GM12891 (cell line): ENCODE measurements at regions not wholly inside any gene's neighbourhood (a gene's known extent, or its start where the extent isn't known, plus 50 kb on each side); places are given as distances from the start of the nearest gene placed in this dataset.

Experiments
- POLR2A ChIP-seq: IDR thresholded peaks from 2 replicates; pipeline ENCODE4 v1.6.1; 2011; ENCODE audit warnings: low read depth, low read length, control low read depth
- POLR2AphosphoS5 ChIP-seq: IDR thresholded peaks from 2 replicates; pipeline ENCODE4 v1.6.1; 2011; ENCODE audit warnings: low read depth, low read length, control low read depth
- SPI1 ChIP-seq: IDR thresholded peaks from 2 replicates; pipeline ENCODE4 v1.6.1; 2011; ENCODE audit warnings: low read depth, low read length, control low read depth
- TAF1 ChIP-seq: IDR thresholded peaks from 2 replicates; pipeline ENCODE4 v1.6.1; 2011; ENCODE audit warnings: low read depth, low read length, control low read depth

GRCh38 chr10:28903736-28904135, 226.4 kb downstream of the BAMBI start:
- TF ChIP-seq POLR2AphosphoS5 (no peak), POLR2A (no peak), SPI1 (no peak), TAF1 (no peak)
